Endothelial cell of umbilical vein (primary cell): ENCODE measurements at regions not wholly inside any gene's neighbourhood (a gene's known extent, or its start where the extent isn't known, plus 50 kb on each side); places are given as distances from the start of the nearest gene placed in this dataset.

Experiments
- BruUV-seq: library from RNA; stranded (reverse); fragments of 400-500 nt; replicated peaks from 2 replicates; lab custom pipeline; 2021; lab: Mats Ljungman, UMichigan
- CTCF ChIA-PET: fragments of 300-600, 350-600 bp; sonication (Branson Sonifier 250); formaldehyde crosslinking; loops from one replicate; lab custom pipeline; 2021; ENCODE audit warnings: antibody characterized with exemption, inconsistent platforms; lab: Charles Lee
- POLR2A ChIA-PET: fragments of 300-600, 350-600 bp; sonication (Branson Sonifier 250); formaldehyde crosslinking; loops from one replicate; lab custom pipeline; 2021; ENCODE audit warnings: antibody characterized with exemption, inconsistent platforms; lab: Charles Lee
- DNase-seq: peaks from one replicate; pipeline ENCODE4 v3.0.0-alpha.2; 2011; ENCODE audit warnings: low read depth, low spot score
- FAIRE-seq: peaks from 2 replicates; lab custom pipeline; 2011; peaks lifted over from hg19 to GRCh38; lab: Jason Lieb, UNC
- H2AFZ ChIP-seq: 2 replicates; pipeline ENCODE4 v1.6.0; 2012; ENCODE audit warnings: low read depth, low read length, control low read depth, inconsistent platforms
- H3K27ac ChIP-seq: 2 replicates; pipeline ENCODE4 v1.5.1; 2011; ENCODE audit warnings: low read depth, mild to moderate bottlenecking, control low read depth, low read length, moderate library complexity; ENCODE audit not compliant: insufficient read depth
- H3K27me3 ChIP-seq, 2 experiments: 2 replicates each; pipeline versions ENCODE4 v1.6.0 to v1.6.1; 2011; ENCODE audit warnings: low read length in 2 of 2, mixed read lengths in 1 of 2; ENCODE audit not compliant: control insufficient read depth in 2 of 2, insufficient read depth in 2 of 2
- H3K36me3 ChIP-seq, 2 experiments: 2 replicates in 1 of 2; 3 replicates in 1 of 2; pipeline ENCODE4 v1.5.1; 2011; ENCODE audit warnings: low read length in 2 of 2, mild to moderate bottlenecking in 1 of 2, moderate library complexity in 1 of 2; ENCODE audit not compliant: control insufficient read depth in 2 of 2, insufficient read depth in 2 of 2; ENCODE audit errors: extremely low read depth in 1 of 2
- H3K4me1 ChIP-seq: 3 replicates; pipeline ENCODE4 v1.5.1; 2011; ENCODE audit warnings: mild to moderate bottlenecking, low read length; ENCODE audit not compliant: control insufficient read depth, insufficient read depth; ENCODE audit errors: extremely low read depth
- H3K4me2 ChIP-seq: 2 replicates; pipeline ENCODE4 v1.6.1; 2011; ENCODE audit warnings: low read length, control low read depth, mixed read lengths; ENCODE audit not compliant: insufficient read depth
- H3K4me3 ChIP-seq, 3 experiments: fragments of 200-600 bp in 1 of 3; sonication (generic), shearing (Covaris generic) in 1 of 3; replicated peaks in 1 of 3; 2 replicates each; pipeline ENCODE4 v1.5.1; 2011 to 2016; ENCODE audit warnings: control low read depth in 3 of 3, low read length in 3 of 3, mild to moderate bottlenecking in 2 of 3, inconsistent platforms in 1 of 3, low read depth in 1 of 3, moderate library complexity in 1 of 3; ENCODE audit not compliant: insufficient read depth in 1 of 3
- H3K79me2 ChIP-seq: 2 replicates; pipeline ENCODE4 v1.6.0; 2012; ENCODE audit warnings: low read length, inconsistent platforms; ENCODE audit not compliant: control insufficient read depth, insufficient read depth
- H3K9ac ChIP-seq: replicated peaks from 2 replicates; pipeline ENCODE3; 2011; ENCODE audit warnings: low read length, control low read depth; ENCODE audit not compliant: insufficient read depth; ENCODE audit errors: extremely low read depth
- H3K9me1 ChIP-seq: replicated peaks from 3 replicates; pipeline ENCODE4 v1.6.0; 2011; ENCODE audit warnings: mild to moderate bottlenecking, low read length; ENCODE audit not compliant: control insufficient read depth, insufficient read depth; ENCODE audit errors: extremely low read depth
- H3K9me3 ChIP-seq: replicated peaks from 2 replicates; pipeline ENCODE4 v1.5.1; 2012; ENCODE audit warnings: low read length, inconsistent platforms; ENCODE audit not compliant: control insufficient read depth, insufficient read depth
- H4K20me1 ChIP-seq: replicated peaks from 2 replicates; pipeline ENCODE3; 2011; ENCODE audit warnings: mild to moderate bottlenecking, low read length; ENCODE audit not compliant: control insufficient read depth, insufficient read depth; ENCODE audit errors: extremely low read depth
- EZH2 ChIP-seq: IDR thresholded peaks from 2 replicates; pipeline ENCODE4 v1.6.1; 2012; ENCODE audit warnings: borderline replicate concordance, low read depth, mild to moderate bottlenecking, moderate library complexity, low read length, inconsistent platforms; ENCODE audit not compliant: severe bottlenecking
- FOS ChIP-seq: IDR thresholded peaks from 2 replicates; pipeline ENCODE4 v1.6.1; 2011; ENCODE audit warnings: mild to moderate bottlenecking, low read length, moderate library complexity, borderline replicate concordance; ENCODE audit not compliant: insufficient read depth
- GATA2 ChIP-seq: IDR thresholded peaks from 2 replicates; pipeline ENCODE4 v1.7.0; 2011; ENCODE audit warnings: low read depth, mild to moderate bottlenecking, moderate library complexity, mixed read lengths, low read length; ENCODE audit not compliant: insufficient read length, insufficient read depth
- JUN ChIP-seq: IDR thresholded peaks from 2 replicates; pipeline ENCODE4 v1.6.1; 2011; ENCODE audit warnings: borderline replicate concordance, low read depth; ENCODE audit not compliant: insufficient read length, insufficient read depth
- MYC ChIP-seq: IDR thresholded peaks from one replicate; pipeline ENCODE4 v1.6.1; 2011; ENCODE audit warnings: mild to moderate bottlenecking, low read depth, low read length
- POLR2A ChIP-seq: IDR thresholded peaks from 2 replicates; pipeline ENCODE4 v1.6.1; 2012; ENCODE audit warnings: low read depth, mild to moderate bottlenecking, control low read depth, low read length
- POLR2AphosphoS5 ChIP-seq: IDR thresholded peaks from 2 replicates; pipeline ENCODE4 v1.6.1; 2012; ENCODE audit warnings: low read depth, mild to moderate bottlenecking, control low read depth, low read length, moderate library complexity; ENCODE audit not compliant: insufficient read depth
- dilution Hi-C: fragments of 300-500 bp; cut with MboI; formaldehyde crosslinking; loops from one replicate; pipeline ENCODE4 v1.15.0; 2019; ENCODE audit warnings: low sequenced_read_pairs; ENCODE audit not compliant: extremely low pct_ligation_motif_present
- intact Hi-C: fragments of 100-400 bp; cut with micrococcal nuclease; formaldehyde crosslinking; loops from one replicate; pipeline ENCODE4 v1.10.0; 2022
- TF ChIP-seq, protein P1 (sequence below), 2 donors: IDR thresholded peaks; 1 replicate in 1 of 2; 2 replicates in 1 of 2; pipeline ENCODE4 v1.5.1; 2011; ENCODE audit warnings: low read length in 2 of 2, mild to moderate bottlenecking in 2 of 2, moderate library complexity in 2 of 2, control low read depth in 1 of 2, inconsistent platforms in 1 of 2, low read depth in 1 of 2; ENCODE audit not compliant: insufficient read depth in 1 of 2; ENCODE audit errors: extremely low read depth in 1 of 2
- TF ChIP-seq, protein P2 (sequence below): IDR thresholded peaks from 2 replicates; pipeline ENCODE4 v1.6.1; 2011; ENCODE audit not compliant: insufficient read depth, insufficient read length

DNA sequence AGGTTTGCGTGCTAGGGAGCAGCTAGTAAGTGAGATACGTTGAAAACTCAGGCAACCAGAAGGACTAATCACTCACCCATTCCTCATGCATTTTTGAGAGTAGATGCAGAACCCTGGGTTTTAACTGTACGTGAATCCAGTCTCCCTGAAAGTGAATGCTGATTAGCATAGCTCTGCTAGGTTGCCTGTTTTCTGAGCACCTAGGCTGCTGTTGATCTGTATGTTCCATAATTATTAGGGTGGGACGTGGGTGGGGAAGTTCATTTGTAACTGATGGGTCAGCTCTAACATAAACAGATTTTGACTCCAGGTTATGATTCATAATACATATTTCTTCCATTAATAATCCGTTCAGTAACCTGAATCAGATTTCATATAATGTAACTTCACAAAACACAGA is 379.0 kb upstream of the FANCL start:
- peak; percentile 63 for DNase-seq
- intact Hi-C loops: loop anchor here (1.0 kb wide), 1 partner anchor 14 kb away; no protein-coding TSS in a partner anchor
- POLR2A ChIA-PET: interaction anchor here (0.7 to 1.1 kb wide), 2 partner anchors 14 to 18 kb away, joined by 4 to 5 read pairs; no protein-coding TSS in a partner anchor

More for the DNA sequence above, 379.0 kb upstream of the FANCL start:
- CTCF ChIA-PET: interaction anchor here (0.9 to 1.2 kb wide), 5 partner anchors 13 to 1941 kb away, joined by 3 to 7 read pairs (median 3); no protein-coding TSS in a partner anchor
- TF ChIP-seq, protein P1, sequence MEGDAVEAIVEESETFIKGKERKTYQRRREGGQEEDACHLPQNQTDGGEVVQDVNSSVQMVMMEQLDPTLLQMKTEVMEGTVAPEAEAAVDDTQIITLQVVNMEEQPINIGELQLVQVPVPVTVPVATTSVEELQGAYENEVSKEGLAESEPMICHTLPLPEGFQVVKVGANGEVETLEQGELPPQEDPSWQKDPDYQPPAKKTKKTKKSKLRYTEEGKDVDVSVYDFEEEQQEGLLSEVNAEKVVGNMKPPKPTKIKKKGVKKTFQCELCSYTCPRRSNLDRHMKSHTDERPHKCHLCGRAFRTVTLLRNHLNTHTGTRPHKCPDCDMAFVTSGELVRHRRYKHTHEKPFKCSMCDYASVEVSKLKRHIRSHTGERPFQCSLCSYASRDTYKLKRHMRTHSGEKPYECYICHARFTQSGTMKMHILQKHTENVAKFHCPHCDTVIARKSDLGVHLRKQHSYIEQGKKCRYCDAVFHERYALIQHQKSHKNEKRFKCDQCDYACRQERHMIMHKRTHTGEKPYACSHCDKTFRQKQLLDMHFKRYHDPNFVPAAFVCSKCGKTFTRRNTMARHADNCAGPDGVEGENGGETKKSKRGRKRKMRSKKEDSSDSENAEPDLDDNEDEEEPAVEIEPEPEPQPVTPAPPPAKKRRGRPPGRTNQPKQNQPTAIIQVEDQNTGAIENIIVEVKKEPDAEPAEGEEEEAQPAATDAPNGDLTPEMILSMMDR (IDR thresholded peaks at IDR 0.05; ENCODE audit: extremely low read depth in 1 of 2, insufficient read depth in 1 of 2, low read depth in 1 of 2, low read length in 2 of 2): no peak
- TF ChIP-seq EZH2 (no peak), MYC (no peak), POLR2A (peak; percentile 37), GATA2 (no peak), FOS (peak; percentile 57), POLR2AphosphoS5 (no peak), JUN (peak; percentile 50)
- TF ChIP-seq, protein P2, sequence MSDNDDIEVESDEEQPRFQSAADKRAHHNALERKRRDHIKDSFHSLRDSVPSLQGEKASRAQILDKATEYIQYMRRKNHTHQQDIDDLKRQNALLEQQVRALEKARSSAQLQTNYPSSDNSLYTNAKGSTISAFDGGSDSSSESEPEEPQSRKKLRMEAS: no peak
- H3K4me2 ChIP-seq: peak overlapping the region; percentile 63
- dilution Hi-C loops: no loop called here
- H4K20me1 ChIP-seq: no peaks in the 10 kb centered on the region
- H2AFZ ChIP-seq: peak overlapping the region; percentile 84
- peak; percentile 69 for FAIRE-seq
- H3K4me3 ChIP-seq: peak overlapping the region in 1 of 3 experiments; percentile 7
- peak overlapping the region; percentile 76 for H3K27ac ChIP-seq
- BruUV-seq: no TSS peak
- H3K79me2 ChIP-seq: no peaks in the 10 kb centered on the region
- H3K9ac ChIP-seq: peak overlapping the region; percentile 47
- H3K9me1 ChIP-seq: no peaks in the 10 kb centered on the region
- H3K9me3 ChIP-seq: no peaks in the 10 kb centered on the region
- H3K27me3 ChIP-seq: no peaks in the 10 kb centered on the region
- H3K36me3 ChIP-seq: no peaks in the 10 kb centered on the region
- H3K4me1 ChIP-seq: peaks cover 33% of the 10 kb centered on the region
